H1 (cell line): ENCODE measurements at regions not wholly inside any gene's neighbourhood (a gene's known extent, or its start where the extent isn't known, plus 50 kb on each side); places are given as distances from the start of the nearest gene placed in this dataset.

ENCODE experiments used
- ATF2 ChIP-seq: IDR thresholded peaks from 2 replicates; pipeline ENCODE4 v1.6.1; 2012; ENCODE audit warnings: low read length, inconsistent platforms
- RXRA ChIP-seq: IDR thresholded peaks from 2 replicates; pipeline ENCODE4 v1.6.1; 2011; ENCODE audit warnings: low read depth, mild to moderate bottlenecking, low read length, moderate library complexity; ENCODE audit not compliant: insufficient read depth

DNA sequence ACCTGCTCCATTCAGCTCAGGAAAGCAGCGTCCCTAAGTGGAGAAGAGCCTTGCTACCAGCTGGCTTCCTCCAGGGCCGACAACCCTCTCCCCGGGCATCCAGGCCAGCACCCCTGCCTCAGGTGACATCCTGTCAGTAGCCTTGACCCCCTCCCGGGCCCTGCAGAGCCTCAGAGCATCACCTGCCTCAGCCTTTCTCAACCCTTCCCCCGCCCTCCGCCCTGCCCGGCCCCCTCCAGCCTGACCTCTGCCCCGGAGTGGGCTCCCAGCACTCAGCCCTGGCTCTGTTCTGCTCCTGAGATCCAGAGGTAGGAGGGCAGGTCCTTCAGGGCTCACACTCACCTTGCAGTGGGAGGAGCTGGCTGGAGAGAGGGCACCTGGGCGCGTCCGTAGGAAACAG, 73.8 kb upstream of the METRNL start (continued):
- TF ChIP-seq ATF2 (no peak), RXRA (no peak)
- TF ChIP-seq, all 59 proteins: peak for 0
